Nephron (organoid): ENCODE measurements at regions not wholly inside any gene's neighbourhood (a gene's known extent, or its start where the extent isn't known, plus 50 kb on each side); places are given as distances from the start of the nearest gene placed in this dataset.
A peak's percentile ranks its signal among the peaks of the same experiment; 100 is the strongest.

Source experiments
- H3K27ac Mint-ChIP-seq, 3 experiments: 2 replicates each; pipeline ENCODE4 v1.8.0; 2020; ENCODE audit warnings: mixed read lengths in 3 of 3, mild to moderate bottlenecking in 2 of 3, moderate library complexity in 1 of 3
- H3K27me3 Mint-ChIP-seq: 2 replicates; pipeline ENCODE4 v1.8.0; 2021; ENCODE audit warnings: low read depth, mild to moderate bottlenecking, moderate library complexity, mixed read lengths
- H3K36me3 Mint-ChIP-seq: 2 replicates; pipeline ENCODE4 v1.8.0; 2020; ENCODE audit warnings: low read depth, mixed read lengths
- H3K4me1 Mint-ChIP-seq: 2 replicates; pipeline ENCODE4 v1.8.0; 2020; ENCODE audit warnings: mixed read lengths
- H3K4me3 Mint-ChIP-seq, 3 experiments: 2 replicates each; pipeline ENCODE4 v1.8.0; 2020; ENCODE audit warnings: mild to moderate bottlenecking in 3 of 3, mixed read lengths in 3 of 3, moderate library complexity in 2 of 3
- H3K9me3 Mint-ChIP-seq: 2 replicates; pipeline ENCODE4 v1.8.0; 2020; ENCODE audit warnings: mixed read lengths
- CTCF ChIP-seq, 3 experiments: fragments of 200-600 bp; sonication (generic); IDR thresholded peaks; one replicate each; pipeline ENCODE4 v1.5.0; 2021; ENCODE audit warnings: antibody characterized with exemption in 3 of 3; ENCODE audit not compliant: unreplicated experiment in 3 of 3

DNA sequence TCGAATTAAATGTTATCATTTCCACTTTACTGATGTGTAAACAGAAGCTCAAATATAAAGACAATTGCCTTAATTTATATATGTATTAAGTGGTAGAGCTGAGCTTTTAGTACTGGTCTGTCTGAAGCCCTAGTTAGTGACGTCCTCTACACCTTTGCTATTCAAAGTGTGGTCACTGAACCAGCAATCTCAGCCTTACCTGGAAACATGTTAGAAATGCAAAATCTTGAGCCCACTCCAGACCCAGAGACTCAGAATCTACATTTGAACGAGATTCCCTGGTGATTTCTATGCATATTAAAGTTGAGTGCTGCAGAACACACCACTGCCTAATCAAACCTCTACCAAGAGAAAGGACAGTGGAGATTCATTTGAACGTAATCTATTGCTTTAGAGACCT, 88.3 kb upstream of the MPDZ start:
- peak overlapping the region in 1 of 3 experiments; percentile 64 for H3K27ac Mint-ChIP-seq
- no peak overlapping the region for H3K4me3 Mint-ChIP-seq
- no peaks in the 10 kb centered on the region for H3K27me3 Mint-ChIP-seq

GRCh38 chr9:13364271-13365000, 84.9 kb upstream of the MPDZ start:
- Mint-ChIP-seq H3K4me3 (no peak overlapping the region), H3K9me3 (no peaks in the 10 kb centered on the region), H3K4me1 (peaks cover 40% of the 10 kb centered on the region), H3K36me3 (no peaks in the 10 kb centered on the region), H3K27me3 (no peaks in the 10 kb centered on the region), H3K27ac (peak overlapping the region in 2 of 3 experiments; percentile 37 to 67)
- no peak for TF ChIP-seq CTCF (IDR thresholded peaks at IDR 0.05; ENCODE audit: unreplicated experiment in 3 of 3)

More for the DNA sequence above, 88.3 kb upstream of the MPDZ start:
- Mint-ChIP-seq H3K4me1 (peaks cover 31% of the 10 kb centered on the region), H3K36me3 (no peaks in the 10 kb centered on the region), H3K9me3 (no peaks in the 10 kb centered on the region)
- no peak for TF ChIP-seq CTCF (IDR thresholded peaks at IDR 0.05; ENCODE audit: unreplicated experiment in 3 of 3)

GRCh38 chr9:13361076-13361475, 81.6 kb upstream of the MPDZ start:
- Mint-ChIP-seq H3K4me3 (no peak overlapping the region), H3K27ac (peak overlapping the region in 2 of 3 experiments; percentile 35 to 66)

DNA sequence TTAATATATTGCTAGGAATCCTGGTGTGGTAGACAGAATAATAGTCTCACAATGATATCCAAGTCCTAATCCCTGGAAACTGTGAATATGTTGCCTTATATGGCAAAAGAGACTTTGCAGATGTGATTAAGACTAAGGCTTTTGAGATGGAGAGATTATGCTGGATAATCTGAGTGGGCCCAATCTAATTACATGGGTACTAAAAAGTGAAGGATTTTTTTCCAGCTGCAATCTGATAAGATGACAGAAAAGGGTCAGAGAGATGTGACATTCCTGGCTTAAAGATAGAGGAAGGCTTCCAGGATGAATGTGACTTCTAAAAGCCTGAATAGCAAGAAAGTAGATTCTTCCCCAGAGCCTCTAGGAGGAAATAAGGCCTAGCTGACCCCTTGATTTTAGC, 80.7 kb upstream of the MPDZ start:
- Mint-ChIP-seq H3K9me3 (no peaks in the 10 kb centered on the region), H3K4me3 (no peak overlapping the region), H3K36me3 (no peaks in the 10 kb centered on the region), H3K4me1 (peaks cover 39% of the 10 kb centered on the region), H3K27me3 (peaks cover 3% of the 10 kb centered on the region), H3K27ac (peak overlapping the region; percentile 26 to 66 (median 35))
- TF ChIP-seq CTCF (IDR thresholded peaks at IDR 0.05; ENCODE audit: unreplicated experiment in 3 of 3): no peak

More at GRCh38 chr9:13361076-13361475, 81.6 kb upstream of the MPDZ start:
- Mint-ChIP-seq H3K36me3 (no peaks in the 10 kb centered on the region), H3K4me1 (peaks cover 39% of the 10 kb centered on the region), H3K9me3 (no peaks in the 10 kb centered on the region), H3K27me3 (peaks cover 3% of the 10 kb centered on the region)
- TF ChIP-seq CTCF (IDR thresholded peaks at IDR 0.05; ENCODE audit: unreplicated experiment in 3 of 3): no peak

DNA sequence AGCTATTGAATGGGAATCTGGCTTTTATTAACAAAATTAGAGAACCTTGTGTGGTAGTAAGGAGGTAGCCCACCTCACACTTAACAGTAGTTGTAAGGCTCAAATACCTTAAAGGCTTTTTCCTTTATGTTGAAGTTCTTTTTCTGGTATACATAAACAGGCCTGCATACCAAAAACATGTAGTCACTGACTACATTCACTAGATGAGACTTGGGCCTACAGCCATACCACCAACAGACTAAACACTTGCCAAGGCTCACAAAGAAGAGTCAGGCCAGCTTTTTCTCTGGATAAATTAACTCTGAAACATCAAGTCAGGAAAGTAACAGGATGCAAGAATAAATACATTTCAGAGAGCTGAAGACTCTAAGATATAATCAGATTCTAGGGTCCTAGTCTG, 78.6 kb upstream of the MPDZ start:
- peaks cover 29% of the 10 kb centered on the region for H3K4me1 Mint-ChIP-seq
- H3K36me3 Mint-ChIP-seq: no peaks in the 10 kb centered on the region
- H3K4me3 Mint-ChIP-seq: no peak overlapping the region
- H3K27ac Mint-ChIP-seq: peak overlapping the region in 2 of 3 experiments; percentile 34 to 84
- H3K9me3 Mint-ChIP-seq: no peaks in the 10 kb centered on the region
- peaks cover 3% of the 10 kb centered on the region for H3K27me3 Mint-ChIP-seq
- no peak for TF ChIP-seq CTCF (IDR thresholded peaks at IDR 0.05; ENCODE audit: unreplicated experiment in 3 of 3)

- Mint-ChIP-seq H3K27ac (peak overlapping the region in 1 of 3 experiments; percentile 11), H3K36me3 (no peaks in the 10 kb centered on the region), H3K27me3 (peaks cover 3% of the 10 kb centered on the region), H3K4me1 (peaks cover 24% of the 10 kb centered on the region), H3K4me3 (no peak overlapping the region), H3K9me3 (no peaks in the 10 kb centered on the region)
- no peak for TF ChIP-seq CTCF (IDR thresholded peaks at IDR 0.05; ENCODE audit: unreplicated experiment in 3 of 3)
Measured at GRCh38 chr9:13354733-13355132, 75.2 kb upstream of the MPDZ start.
